ENCODE measurements at regions not wholly inside any gene's neighbourhood (a gene's known extent, or its start where the extent isn't known, plus 50 kb on each side); places are given as distances from the start of the nearest gene placed in this dataset.

GRCh38 chr3:72142028-72142427, 357.1 kb upstream of the PROK2 start:
- no peak for DNase-seq

- DNase-seq, result no peak
These were observed 356.3 kb upstream of the PROK2 start for GRCh38 chr3:72141264-72141663.

GRCh38 chr3:72139316-72139715, 354.4 kb upstream of the PROK2 start:
- DNase-seq, result no peak

DNA sequence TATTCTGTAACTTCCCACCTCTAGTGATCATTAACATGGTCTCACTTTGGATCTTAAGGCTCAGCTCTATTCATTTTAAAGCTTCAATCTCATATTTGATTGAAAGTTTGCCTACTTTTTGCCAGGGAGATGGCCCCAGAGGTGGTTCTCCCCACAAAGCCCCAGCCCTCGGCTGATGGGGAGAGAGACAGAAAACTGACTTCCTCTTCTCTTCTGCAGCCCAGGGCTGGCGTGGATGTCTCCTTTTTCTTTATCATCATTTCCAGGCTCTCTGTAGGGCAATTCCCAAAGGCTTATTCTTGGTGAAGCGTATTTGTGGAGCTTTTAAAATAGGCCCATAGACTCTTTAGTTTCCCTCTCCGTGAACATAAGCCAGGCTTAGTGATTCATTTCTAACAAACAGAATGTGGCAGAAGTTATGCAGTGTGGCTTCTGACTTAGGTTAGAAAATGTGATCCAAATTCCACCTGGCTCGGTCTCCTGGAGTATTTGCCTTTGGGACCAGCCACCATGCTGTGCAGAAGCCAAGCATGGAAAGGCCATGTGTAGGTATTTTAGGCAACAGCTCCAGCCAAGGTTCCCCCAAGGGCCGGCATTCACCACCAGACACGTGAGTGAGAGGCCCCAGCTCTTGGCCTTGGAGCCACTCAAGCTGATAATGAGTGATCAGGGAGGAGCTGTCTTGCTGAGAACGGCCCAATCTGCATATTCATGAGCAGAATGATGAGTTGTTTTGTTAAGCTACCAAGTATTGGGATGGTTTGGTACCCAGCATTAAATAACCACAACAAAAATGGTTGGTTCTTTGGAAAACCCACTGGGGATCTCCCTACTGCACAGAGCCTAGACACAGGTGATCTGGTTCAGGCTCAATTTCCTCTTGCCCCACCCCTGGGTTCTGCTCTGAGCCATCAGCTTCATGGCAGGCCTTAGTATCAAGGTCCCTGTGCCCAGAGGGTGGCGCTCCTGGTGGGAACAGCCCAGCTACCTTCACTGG, 353.2 kb upstream of the PROK2 start:
- DNase-seq, result no peak

- no peak for DNase-seq
These were observed 350.7 kb upstream of the PROK2 start for GRCh38 chr3:72135636-72136035.

DNA sequence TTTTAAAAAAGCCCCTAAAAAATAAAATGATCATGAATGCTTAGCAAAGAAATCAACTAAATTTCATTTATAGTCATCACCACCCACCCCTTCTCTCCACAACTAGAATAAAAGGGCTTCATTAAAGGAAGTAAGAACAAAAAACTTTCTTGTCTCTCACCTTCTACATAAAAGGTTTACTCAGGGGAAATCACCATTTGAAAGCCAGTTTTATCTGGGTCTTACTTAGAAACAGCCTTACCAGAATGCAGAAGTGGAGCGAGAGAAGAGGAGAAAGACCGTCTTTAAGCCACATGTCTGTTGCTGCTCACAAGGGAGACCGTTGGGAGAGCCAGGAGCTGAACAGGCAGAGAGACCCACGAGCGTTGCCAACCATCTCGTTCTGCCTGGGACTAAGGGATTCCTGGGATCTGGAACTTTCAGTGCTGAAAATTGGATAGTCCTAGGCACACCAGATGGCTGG, 350.1 kb upstream of the PROK2 start:
- no peak for DNase-seq

DNA sequence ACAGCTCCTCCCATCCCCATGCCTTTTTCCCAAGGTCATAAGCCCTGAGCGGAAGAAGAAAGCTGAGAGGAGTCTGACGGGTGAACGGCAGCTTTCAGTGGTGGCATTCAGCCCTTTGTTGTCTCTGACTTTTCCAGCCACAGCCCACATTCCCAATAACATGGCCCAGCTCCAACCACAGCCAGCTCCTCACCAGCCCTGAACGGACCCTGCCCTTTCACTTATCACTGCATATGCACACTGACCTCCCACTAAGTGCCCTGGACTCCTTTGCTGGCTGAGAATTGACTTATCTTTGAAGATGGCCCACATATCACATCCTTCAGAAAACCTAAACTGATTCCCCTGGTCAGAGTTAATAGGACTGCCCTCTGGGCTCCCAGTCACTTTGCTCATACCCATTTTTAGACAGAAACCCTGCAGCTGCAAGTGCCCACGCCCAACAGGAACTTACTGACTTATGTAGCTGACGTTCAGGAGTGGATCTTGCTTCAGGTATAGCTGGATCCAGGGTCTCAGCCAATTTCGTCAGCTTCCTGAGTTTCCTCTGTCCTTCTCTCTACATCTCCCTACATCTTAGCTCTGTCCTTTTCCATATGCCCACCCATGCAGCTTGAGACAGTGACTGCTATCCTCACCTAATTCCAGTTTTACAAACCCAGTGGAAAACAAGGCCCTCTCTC, 348.5 kb upstream of the PROK2 start:
- DNase-seq, result no peak

DNA sequence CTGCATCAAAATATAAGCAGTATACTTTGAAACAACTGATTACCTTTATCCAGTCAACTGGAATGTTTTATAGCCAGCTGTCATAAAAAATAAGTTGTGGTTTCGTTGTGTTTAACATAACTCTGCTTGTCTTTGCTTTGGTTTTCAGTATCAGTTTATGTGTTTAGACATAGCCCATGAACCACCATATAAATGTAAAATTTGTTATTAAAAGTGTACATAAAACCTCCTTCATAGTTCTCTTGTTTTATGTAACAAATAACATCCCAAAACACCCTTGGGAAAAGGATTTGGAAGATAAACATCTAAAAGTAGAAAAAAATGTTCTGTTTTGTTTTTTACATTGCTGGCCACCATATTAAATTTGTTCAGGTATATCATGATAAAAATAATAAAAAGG, 347.0 kb upstream of the PROK2 start:
- no peak for DNase-seq

GRCh38 chr3:72130565-72130964, 345.6 kb upstream of the PROK2 start:
- DNase-seq, result no peak

GRCh38 chr3:72129501-72130094, 344.6 kb upstream of the PROK2 start:
- no peak for DNase-seq

DNA sequence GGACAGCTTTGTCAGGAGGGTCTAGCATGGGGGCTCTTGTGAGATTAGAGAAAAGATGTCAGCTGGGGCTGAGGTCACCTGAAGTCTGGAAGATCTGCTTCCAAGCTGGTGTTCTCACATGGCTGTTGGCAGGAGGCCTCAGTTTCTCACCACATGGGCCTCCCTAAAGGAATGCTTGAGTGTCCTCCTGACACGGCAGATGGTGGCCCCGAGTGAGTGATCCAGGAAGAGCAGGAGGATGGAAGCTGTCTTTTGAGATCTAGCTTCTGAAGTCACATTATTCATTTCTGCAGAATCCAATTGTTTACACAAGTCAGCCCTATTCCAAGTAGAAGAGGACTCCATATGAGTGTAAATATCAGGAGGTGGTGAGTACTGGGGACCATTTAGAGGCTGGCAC, 344.0 kb upstream of the PROK2 start:
- DNase-seq, result no peak

DNA sequence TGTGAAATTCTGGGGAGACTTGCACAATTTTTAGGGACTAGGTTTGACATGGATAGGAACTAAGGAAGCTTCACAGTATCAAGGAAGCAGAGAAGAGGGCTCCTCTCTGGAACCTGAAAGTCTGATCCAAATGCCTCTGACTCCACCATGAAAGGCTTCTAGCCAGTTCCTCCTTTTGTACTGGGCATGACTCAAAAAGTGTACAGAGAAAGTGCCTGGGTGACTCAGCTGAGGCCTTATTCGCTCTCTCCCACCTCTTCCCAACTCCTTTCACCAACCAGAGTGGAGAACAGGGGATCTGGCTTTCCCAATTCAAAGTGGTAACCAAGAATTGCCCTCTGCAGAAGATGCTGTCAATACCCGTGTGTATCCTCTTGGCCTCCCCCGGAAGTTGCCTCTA, 342.9 kb upstream of the PROK2 start:
- DNase-seq, result no peak

GRCh38 chr3:72127224-72127612, 342.3 kb upstream of the PROK2 start:
- no peak for DNase-seq

GRCh38 chr3:72126441-72127223, 341.7 kb upstream of the PROK2 start:
- no peak for DNase-seq

- no peak for DNase-seq
These were observed 339.0 kb upstream of the PROK2 start for GRCh38 chr3:72123908-72124441.

DNA sequence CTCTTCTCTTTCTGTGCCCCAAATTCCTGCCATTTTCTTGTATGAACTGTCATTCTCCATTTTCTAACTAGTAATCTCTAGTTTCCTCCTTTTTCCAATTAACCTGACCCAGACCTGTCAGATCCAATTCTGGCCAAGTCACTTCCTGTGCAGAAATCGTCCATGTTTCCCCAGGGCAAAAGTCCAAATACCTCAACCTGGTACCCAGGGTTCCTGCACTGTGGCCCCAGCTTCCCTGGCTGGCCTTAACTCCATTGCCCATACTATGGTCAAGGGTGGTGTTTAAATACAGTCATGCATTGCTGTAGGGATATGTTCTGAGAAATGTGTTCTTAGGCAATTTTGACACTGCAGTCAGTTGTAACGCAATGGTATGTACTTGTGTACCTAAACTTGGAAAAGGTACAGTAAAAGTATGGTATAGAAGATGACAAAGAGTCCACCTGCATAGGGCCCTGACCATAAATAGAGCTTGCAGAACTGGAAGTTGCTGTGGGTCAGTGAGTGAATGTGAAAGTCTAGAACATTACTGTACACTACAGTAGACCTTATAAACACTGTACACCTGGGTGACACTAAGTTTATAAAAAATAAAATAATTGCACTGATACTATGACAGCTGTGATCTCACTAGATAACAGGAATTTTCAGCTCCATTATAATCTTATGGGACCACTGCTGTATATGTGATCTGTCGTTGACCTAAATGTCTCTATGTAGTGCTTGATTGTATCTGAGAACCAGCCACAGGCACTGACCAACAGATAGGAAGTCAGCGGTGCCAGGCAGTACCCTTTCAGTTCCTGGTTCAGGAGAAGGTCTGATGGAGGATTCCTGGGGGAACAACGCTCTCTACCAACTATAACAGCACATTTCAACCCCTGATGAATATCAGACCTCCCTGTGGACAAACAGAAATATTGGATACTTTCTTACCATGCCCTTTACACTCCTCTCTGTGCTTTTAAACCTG, 336.1 kb upstream of the PROK2 start:
- DNase-seq, result no peak

DNA sequence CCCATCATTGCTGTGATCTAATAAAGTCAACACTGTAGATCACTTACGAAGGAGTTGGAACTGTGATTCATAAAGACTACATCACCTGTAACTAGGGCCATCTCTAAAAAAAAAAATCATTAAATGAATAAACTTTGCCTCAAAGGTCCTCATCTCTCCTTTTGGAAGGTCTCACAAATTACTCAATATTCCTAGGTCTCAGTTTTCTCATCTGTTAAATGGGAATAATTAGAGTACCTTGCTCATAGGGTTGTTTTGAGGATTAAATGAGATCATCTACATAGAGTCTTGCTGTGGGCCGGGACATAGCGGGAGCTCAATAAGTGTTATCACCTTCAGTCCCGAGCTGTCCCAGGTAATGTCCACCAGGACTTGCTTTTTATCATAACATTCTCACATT, 335.1 kb upstream of the PROK2 start:
- no peak for DNase-seq

GRCh38 chr3:72118628-72119027, 333.7 kb upstream of the PROK2 start:
- DNase-seq, result no peak

DNA sequence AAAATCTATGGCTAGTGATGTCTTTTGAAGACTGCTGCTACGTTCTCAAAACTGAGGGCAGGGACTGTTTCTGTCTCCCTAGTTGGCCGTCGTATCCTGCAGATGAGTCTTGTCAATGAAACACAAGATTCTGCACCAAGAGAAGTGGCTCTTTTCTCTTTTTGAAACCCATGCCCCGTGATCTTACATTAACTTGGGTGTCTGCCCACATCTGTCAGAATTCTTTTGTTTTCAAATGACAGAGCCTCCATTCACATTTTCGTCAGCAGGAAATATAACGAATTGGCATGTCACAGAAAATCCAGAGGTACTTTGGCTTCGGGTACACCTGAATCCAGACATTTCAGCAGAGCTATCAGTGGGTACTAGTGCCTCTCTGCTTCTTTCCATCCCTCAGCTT, 331.3 kb upstream of the PROK2 start:
- no peak for DNase-seq

DNA sequence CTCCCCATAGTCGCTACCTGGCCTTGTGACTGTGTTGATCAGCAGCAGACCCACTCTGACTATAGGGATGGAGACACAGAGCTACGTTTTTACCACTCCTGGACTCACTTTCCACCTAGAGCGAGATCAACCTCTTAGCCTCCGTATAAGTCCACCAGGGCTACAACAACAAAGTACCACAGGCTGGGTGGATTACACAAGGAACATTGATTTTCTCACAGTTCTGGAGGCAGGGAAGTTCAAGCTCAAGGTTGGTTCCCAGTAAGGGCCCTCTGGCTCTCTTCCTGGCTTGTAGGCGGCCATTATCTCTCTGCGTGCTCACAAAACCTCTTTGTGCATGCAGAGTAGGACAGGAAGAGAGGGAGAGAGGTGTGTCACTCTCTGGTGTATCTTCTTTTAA, 330.4 kb upstream of the PROK2 start:
- no peak for DNase-seq

DNA sequence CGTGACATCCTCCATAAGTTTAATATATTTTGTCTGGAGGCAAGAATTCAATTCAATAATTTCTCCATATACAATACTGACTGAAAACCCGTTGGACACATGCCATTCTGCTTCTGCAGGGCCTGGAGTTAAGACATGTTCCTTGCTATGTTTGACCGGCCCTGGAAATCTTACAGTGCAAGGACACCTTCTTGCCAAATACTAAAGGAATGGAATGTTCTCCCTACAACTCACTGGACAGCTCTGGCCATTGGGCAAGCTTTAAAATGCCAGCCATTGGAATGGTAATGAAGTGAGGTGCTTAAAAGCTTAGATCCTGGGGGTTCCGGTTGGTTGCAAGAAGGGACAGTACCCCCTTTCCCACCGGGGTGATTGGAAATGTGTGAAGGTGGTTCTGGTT, 329.8 kb upstream of the PROK2 start:
- DNase-seq, result no peak

Data from NCI-H1930 (cell line).